Vagina (tissue), 2 donors: ENCODE measurements at regions not wholly inside any gene's neighbourhood (a gene's known extent, or its start where the extent isn't known, plus 50 kb on each side); places are given as distances from the start of the nearest gene placed in this dataset.

Source experiments
- CTCF ChIP-seq, 3 experiments: fragments of 450-650 bp in 2 of 3; fragments of 200-600 bp in 1 of 3; sonication (generic) in 1 of 3; IDR thresholded peaks; one replicate each; pipeline ENCODE4 v1.5.1; 2017 to 2019; ENCODE audit warnings: antibody characterized with exemption in 3 of 3, mild to moderate bottlenecking in 2 of 3, moderate library complexity in 2 of 3
- POLR2A ChIP-seq, 2 donors: fragments of 450-650 bp; IDR thresholded peaks; one replicate each; pipeline ENCODE4 v1.6.1; 2017; ENCODE audit warnings: antibody characterized with exemption in 2 of 2, mild to moderate bottlenecking in 2 of 2, moderate library complexity in 2 of 2
- POLR2AphosphoS5 ChIP-seq, 2 donors: sonication (generic); formaldehyde crosslinking; IDR thresholded peaks; one replicate each; pipeline ENCODE4 v1.9.0; 2017; ENCODE audit warnings: antibody characterized with exemption in 2 of 2, mild to moderate bottlenecking in 2 of 2, low read depth in 1 of 2; ENCODE audit not compliant: insufficient read depth in 1 of 2

GRCh38 chr6:111943266-111943665, 70.0 kb upstream of the FYN start:
- TF ChIP-seq CTCF (IDR thresholded peaks at IDR 0.05): no peak
- TF ChIP-seq POLR2A (IDR thresholded peaks at IDR 0.05): no peak
- TF ChIP-seq POLR2AphosphoS5 (IDR thresholded peaks at IDR 0.05; ENCODE audit: insufficient read depth in 1 of 2, low read depth in 1 of 2): no peak
